ENCODE measurements at regions not wholly inside any gene's neighbourhood (a gene's known extent, or its start where the extent isn't known, plus 50 kb on each side); places are given as distances from the start of the nearest gene placed in this dataset.

GRCh38 chr11:22554221-22554620 lies 71.4 kb downstream of the FANCF start:
- TF ChIP-seq CTCF (IDR thresholded peaks at IDR 0.05; ENCODE audit: poor library complexity, severe bottlenecking) (no peak), EZH2 (IDR thresholded peaks at IDR 0.05; ENCODE audit: borderline replicate concordance, insufficient read depth, low read length, poor library complexity, severe bottlenecking) (no peak), POLR2AphosphoS5 (IDR thresholded peaks at IDR 0.05) (no peak), EP300 (conservative IDR thresholded peaks at IDR 0.05; ENCODE audit: poor library complexity, severe bottlenecking) (no peak), RAD21 (conservative IDR thresholded peaks at IDR 0.05) (no peak), SMC3 (conservative IDR thresholded peaks at IDR 0.05; ENCODE audit: poor library complexity) (no peak), TAF1 (IDR thresholded peaks at IDR 0.05; ENCODE audit: low read depth) (no peak), REST (IDR thresholded peaks at IDR 0.05; ENCODE audit: borderline replicate concordance) (no peak)

Measured in neural cell (in vitro differentiated cells).